Liver (tissue), 8 donors: ENCODE measurements at regions not wholly inside any gene's neighbourhood (a gene's known extent, or its start where the extent isn't known, plus 50 kb on each side); places are given as distances from the start of the nearest gene placed in this dataset.

ENCODE experiments used
- DNase-seq: peaks from one replicate; pipeline ENCODE4 v3.0.0-alpha.2; 2017; ENCODE audit warnings: low spot score
- H3K27ac ChIP-seq, 2 donors: one replicate each; pipeline ENCODE4 v1.7.0; 2013; ENCODE audit warnings: inconsistent platforms in 2 of 2, low read length in 2 of 2, control low read depth in 1 of 2, low read depth in 1 of 2, mild to moderate bottlenecking in 1 of 2
- H3K27me3 ChIP-seq, 4 donors: one replicate each; pipeline versions ENCODE4 v1.6.1 to v1.7.0; 2013; ENCODE audit warnings: low read length in 3 of 4, inconsistent platforms in 1 of 4, mild to moderate bottlenecking in 1 of 4, moderate library complexity in 1 of 4; ENCODE audit not compliant: control insufficient read depth in 4 of 4, insufficient read depth in 4 of 4
- H3K36me3 ChIP-seq, 4 donors: one replicate each; pipeline versions ENCODE4 v1.6.1 to v1.7.0; 2013; ENCODE audit warnings: low read length in 3 of 4, mild to moderate bottlenecking in 3 of 4, low read depth in 1 of 4, moderate library complexity in 1 of 4; ENCODE audit not compliant: control insufficient read depth in 4 of 4, insufficient read depth in 3 of 4
- H3K4me1 ChIP-seq, 4 donors: one replicate each; pipeline versions ENCODE4 v1.6.1 to v1.7.0; 2013; ENCODE audit warnings: low read length in 3 of 4, mild to moderate bottlenecking in 3 of 4, moderate library complexity in 1 of 4; ENCODE audit not compliant: control insufficient read depth in 4 of 4, insufficient read depth in 4 of 4
- H3K4me3 ChIP-seq, 3 donors: one replicate each; pipeline versions ENCODE4 v1.6.1 to v1.7.0; 2013; ENCODE audit warnings: low read length in 3 of 3, control low read depth in 1 of 3, low read depth in 1 of 3, mild to moderate bottlenecking in 1 of 3
- H3K9ac ChIP-seq, 2 donors: one replicate each; pipeline ENCODE4 v1.7.0; 2013; ENCODE audit warnings: low read length in 2 of 2, mild to moderate bottlenecking in 2 of 2, moderate library complexity in 2 of 2, control low read depth in 1 of 2, low read depth in 1 of 2
- H3K9me3 ChIP-seq, 4 donors: one replicate each; pipeline versions ENCODE4 v1.6.1 to v1.7.0; 2013; ENCODE audit warnings: low read length in 3 of 4; ENCODE audit not compliant: control insufficient read depth in 4 of 4
- EGR1 ChIP-seq, 2 donors: IDR thresholded peaks; 2 replicates each; pipeline ENCODE4 v1.6.1; 2016 to 2018; ENCODE audit warnings: antibody characterized with exemption in 2 of 2, low read depth in 2 of 2
- FOXA1 ChIP-seq: IDR thresholded peaks from 2 replicates; pipeline ENCODE4 v1.6.1; 2016; ENCODE audit warnings: antibody characterized with exemption
- GABPA ChIP-seq, 2 donors: IDR thresholded peaks in 1 of 2; conservative IDR thresholded peaks in 1 of 2; 2 replicates each; pipeline ENCODE4 v1.6.1; 2016; ENCODE audit warnings: antibody characterized with exemption in 2 of 2, mild to moderate bottlenecking in 1 of 2, moderate library complexity in 1 of 2
- HNF4A ChIP-seq, 2 donors: conservative IDR thresholded peaks; 2 replicates each; pipeline ENCODE4 v1.6.1; 2016; ENCODE audit warnings: antibody characterized with exemption in 2 of 2, mild to moderate bottlenecking in 2 of 2
- HNF4G ChIP-seq: IDR thresholded peaks from 2 replicates; pipeline ENCODE4 v1.6.1; 2016; ENCODE audit warnings: antibody characterized with exemption
- JUND ChIP-seq, 2 donors: IDR thresholded peaks; 2 replicates each; pipeline ENCODE4 v1.6.1; 2016; ENCODE audit warnings: antibody characterized with exemption in 2 of 2
- RAD21 ChIP-seq, 2 donors: IDR thresholded peaks; 2 replicates each; pipeline ENCODE4 v1.6.1; 2016; ENCODE audit warnings: antibody characterized with exemption in 2 of 2, mild to moderate bottlenecking in 2 of 2
- RXRA ChIP-seq, 2 donors: IDR thresholded peaks; 2 replicates each; pipeline ENCODE4 v1.6.1; 2017 to 2018; ENCODE audit warnings: antibody characterized with exemption in 2 of 2, mild to moderate bottlenecking in 1 of 2
- SP1 ChIP-seq: IDR thresholded peaks from 2 replicates; pipeline ENCODE4 v1.6.1; 2018; ENCODE audit warnings: antibody characterized with exemption, mild to moderate bottlenecking
- TAF1 ChIP-seq: conservative IDR thresholded peaks from 2 replicates; pipeline ENCODE4 v1.6.1; 2016; ENCODE audit warnings: antibody characterized with exemption, mild to moderate bottlenecking
- YY1 ChIP-seq: IDR thresholded peaks from 2 replicates; pipeline ENCODE4 v1.6.1; 2016; ENCODE audit warnings: antibody characterized with exemption, mild to moderate bottlenecking
- WGBS: extraction: QIAGEN DNeasy Blood & Tissue Kit; methylation state at CpG from one replicate; pipeline ENCODE4 v1.1.7; 2013; 5-methylcytosine and 5-hydroxymethylcytosine counted together
- TF ChIP-seq, protein P1 (sequence below): IDR thresholded peaks from 2 replicates; pipeline ENCODE4 v1.6.1; 2016; ENCODE audit warnings: antibody characterized with exemption
- TF ChIP-seq, protein P2 (sequence below): fragments of 150-350 bp; IDR thresholded peaks from 2 replicates; pipeline ENCODE4 v1.5.1; 2017; ENCODE audit warnings: improper control_type of control experiment, low read depth, low read length; ENCODE audit not compliant: missing input control
- TF ChIP-seq, protein P3 (sequence below): IDR thresholded peaks from 2 replicates; pipeline ENCODE4 v1.6.1; 2016; ENCODE audit warnings: antibody characterized with exemption
- TF ChIP-seq, protein P4 (sequence below): IDR thresholded peaks from 2 replicates; pipeline ENCODE4 v1.6.1; 2016; ENCODE audit warnings: antibody characterized with exemption
- donor health status: healthy.
- donor health status: healthy.
- donor health status: healthy.
- donor health status: healthy.
- donor health status: healthy.

GRCh38 chr9:29564564-29564963 lies 1991.3 kb upstream of the C9orf72 start:
- WGBS: 65% methylated on average over 1 of the region's 1 CpG
- H3K4me3 ChIP-seq: no peak overlapping the region
- no peaks in the 10 kb centered on the region for H3K9me3 ChIP-seq
- no peaks in the 10 kb centered on the region for H3K27me3 ChIP-seq
- no peak overlapping the region for H3K27ac ChIP-seq
- H3K36me3 ChIP-seq: no peaks in the 10 kb centered on the region
- TF ChIP-seq GABPA (IDR thresholded peaks at IDR 0.05 in 1 of 2, conservative IDR thresholded peaks at IDR 0.05 in 1 of 2) (no peak), RXRA (IDR thresholded peaks at IDR 0.05) (no peak), JUND (IDR thresholded peaks at IDR 0.05) (no peak), HNF4G (no peak), YY1 (no peak), HNF4A (conservative IDR thresholded peaks at IDR 0.05) (no peak), FOXA1 (no peak), SP1 (no peak)
- TF ChIP-seq, protein P1, sequence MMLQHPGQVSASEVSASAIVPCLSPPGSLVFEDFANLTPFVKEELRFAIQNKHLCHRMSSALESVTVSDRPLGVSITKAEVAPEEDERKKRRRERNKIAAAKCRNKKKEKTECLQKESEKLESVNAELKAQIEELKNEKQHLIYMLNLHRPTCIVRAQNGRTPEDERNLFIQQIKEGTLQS: no peak
- TF ChIP-seq, protein P2, sequence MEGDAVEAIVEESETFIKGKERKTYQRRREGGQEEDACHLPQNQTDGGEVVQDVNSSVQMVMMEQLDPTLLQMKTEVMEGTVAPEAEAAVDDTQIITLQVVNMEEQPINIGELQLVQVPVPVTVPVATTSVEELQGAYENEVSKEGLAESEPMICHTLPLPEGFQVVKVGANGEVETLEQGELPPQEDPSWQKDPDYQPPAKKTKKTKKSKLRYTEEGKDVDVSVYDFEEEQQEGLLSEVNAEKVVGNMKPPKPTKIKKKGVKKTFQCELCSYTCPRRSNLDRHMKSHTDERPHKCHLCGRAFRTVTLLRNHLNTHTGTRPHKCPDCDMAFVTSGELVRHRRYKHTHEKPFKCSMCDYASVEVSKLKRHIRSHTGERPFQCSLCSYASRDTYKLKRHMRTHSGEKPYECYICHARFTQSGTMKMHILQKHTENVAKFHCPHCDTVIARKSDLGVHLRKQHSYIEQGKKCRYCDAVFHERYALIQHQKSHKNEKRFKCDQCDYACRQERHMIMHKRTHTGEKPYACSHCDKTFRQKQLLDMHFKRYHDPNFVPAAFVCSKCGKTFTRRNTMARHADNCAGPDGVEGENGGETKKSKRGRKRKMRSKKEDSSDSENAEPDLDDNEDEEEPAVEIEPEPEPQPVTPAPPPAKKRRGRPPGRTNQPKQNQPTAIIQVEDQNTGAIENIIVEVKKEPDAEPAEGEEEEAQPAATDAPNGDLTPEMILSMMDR: no peak
- TF ChIP-seq, protein P3, sequence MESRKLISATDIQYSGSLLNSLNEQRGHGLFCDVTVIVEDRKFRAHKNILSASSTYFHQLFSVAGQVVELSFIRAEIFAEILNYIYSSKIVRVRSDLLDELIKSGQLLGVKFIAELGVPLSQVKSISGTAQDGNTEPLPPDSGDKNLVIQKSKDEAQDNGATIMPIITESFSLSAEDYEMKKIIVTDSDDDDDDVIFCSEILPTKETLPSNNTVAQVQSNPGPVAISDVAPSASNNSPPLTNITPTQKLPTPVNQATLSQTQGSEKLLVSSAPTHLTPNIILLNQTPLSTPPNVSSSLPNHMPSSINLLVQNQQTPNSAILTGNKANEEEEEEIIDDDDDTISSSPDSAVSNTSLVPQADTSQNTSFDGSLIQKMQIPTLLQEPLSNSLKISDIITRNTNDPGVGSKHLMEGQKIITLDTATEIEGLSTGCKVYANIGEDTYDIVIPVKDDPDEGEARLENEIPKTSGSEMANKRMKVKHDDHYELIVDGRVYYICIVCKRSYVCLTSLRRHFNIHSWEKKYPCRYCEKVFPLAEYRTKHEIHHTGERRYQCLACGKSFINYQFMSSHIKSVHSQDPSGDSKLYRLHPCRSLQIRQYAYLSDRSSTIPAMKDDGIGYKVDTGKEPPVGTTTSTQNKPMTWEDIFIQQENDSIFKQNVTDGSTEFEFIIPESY: no peak
- DNase-seq: no peak
- H3K4me1 ChIP-seq: no peaks in the 10 kb centered on the region
- H3K9ac ChIP-seq: no peak overlapping the region

DNA sequence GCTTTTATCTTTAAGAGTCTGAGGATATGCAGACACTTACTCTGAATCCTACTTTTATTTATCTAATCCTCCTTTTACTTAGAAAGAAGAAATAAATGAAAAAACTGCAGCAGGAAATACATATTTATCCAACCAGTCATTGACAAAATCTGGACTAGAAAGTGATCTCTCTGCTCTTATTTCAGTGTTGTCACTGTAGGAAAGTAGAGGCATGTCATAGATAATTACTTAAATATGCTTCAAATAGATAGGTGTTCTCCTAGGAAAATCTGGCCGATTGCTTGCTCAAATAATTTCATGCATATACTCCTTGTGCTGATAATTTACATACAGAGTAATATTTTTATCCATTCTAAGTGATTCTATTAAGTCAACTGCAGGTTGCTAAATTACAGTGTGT lies 2001.9 kb upstream of the C9orf72 start:
- Histone ChIP-seq H3K27ac (no peak overlapping the region), H3K9ac (no peak overlapping the region), H3K27me3 (no peaks in the 10 kb centered on the region), H3K9me3 (no peaks in the 10 kb centered on the region), H3K4me3 (no peak overlapping the region), H3K4me1 (no peaks in the 10 kb centered on the region), H3K36me3 (no peaks in the 10 kb centered on the region)
- 30% methylated on average over 1 of the region's 1 CpG for WGBS
- DNase-seq: no peak
- no peak for TF ChIP-seq RXRA (IDR thresholded peaks at IDR 0.05)

GRCh38 chr9:29588361-29588760 lies 2015.1 kb upstream of the C9orf72 start:
- 51% methylated on average over 2 of the region's 2 CpGs for WGBS
- DNase-seq: no peak
- Histone ChIP-seq H3K36me3 (no peaks in the 10 kb centered on the region), H3K9me3 (no peaks in the 10 kb centered on the region), H3K4me1 (no peaks in the 10 kb centered on the region), H3K9ac (no peak overlapping the region), H3K27ac (no peak overlapping the region), H3K4me3 (no peak overlapping the region), H3K27me3 (no peaks in the 10 kb centered on the region)
- TF ChIP-seq JUND (IDR thresholded peaks at IDR 0.05) (no peak), YY1 (no peak), GABPA (IDR thresholded peaks at IDR 0.05 in 1 of 2, conservative IDR thresholded peaks at IDR 0.05 in 1 of 2) (no peak), TAF1 (no peak), RXRA (IDR thresholded peaks at IDR 0.05) (no peak), RAD21 (IDR thresholded peaks at IDR 0.05) (no peak), HNF4G (no peak), SP1 (no peak), EGR1 (IDR thresholded peaks at IDR 0.05; ENCODE audit: low read depth in 2 of 2) (no peak), FOXA1 (no peak)
- TF ChIP-seq, protein P3: no peak
- TF ChIP-seq, protein P2: no peak
- TF ChIP-seq, protein P4, sequence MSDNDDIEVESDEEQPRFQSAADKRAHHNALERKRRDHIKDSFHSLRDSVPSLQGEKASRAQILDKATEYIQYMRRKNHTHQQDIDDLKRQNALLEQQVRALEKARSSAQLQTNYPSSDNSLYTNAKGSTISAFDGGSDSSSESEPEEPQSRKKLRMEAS: no peak
- TF ChIP-seq, protein P1: no peak
